Type B pancreatic cell (in vitro differentiated cells): ENCODE measurements at regions not wholly inside any gene's neighbourhood (a gene's known extent, or its start where the extent isn't known, plus 50 kb on each side); places are given as distances from the start of the nearest gene placed in this dataset.
A peak's percentile ranks its signal among the peaks of the same experiment; 100 is the strongest.

Source experiments
- DNase-seq: peaks from one replicate; pipeline ENCODE4 v3.0.0; 2021; ENCODE audit warnings: mixed read lengths; ENCODE audit not compliant: unreplicated experiment; ENCODE audit errors: extremely low spot score
- H3K27ac Mint-ChIP-seq: 2 replicates; pipeline ENCODE4 v1.8.0; 2021; ENCODE audit warnings: mild to moderate bottlenecking, mixed read lengths
- H3K27me3 Mint-ChIP-seq: 2 replicates; pipeline ENCODE4 v1.8.0; 2021; ENCODE audit warnings: mixed read lengths
- H3K36me3 Mint-ChIP-seq: 2 replicates; pipeline ENCODE4 v1.8.0; 2021; ENCODE audit warnings: mixed read lengths
- H3K4me1 Mint-ChIP-seq: one replicate; pipeline ENCODE4 v1.8.0; 2021; ENCODE audit warnings: mixed read lengths; ENCODE audit not compliant: unreplicated experiment
- H3K4me3 Mint-ChIP-seq: 2 replicates; pipeline ENCODE4 v1.8.0; 2021; ENCODE audit warnings: mild to moderate bottlenecking, mixed read lengths
- H3K9me3 Mint-ChIP-seq: 2 replicates; pipeline ENCODE4 v1.8.0; 2021; ENCODE audit warnings: mixed read lengths
- TF ChIP-seq, protein P1 (sequence below): fragments of 200-600 bp; sonication (generic); conservative IDR thresholded peaks from 2 replicates; pipeline ENCODE4 v1.5.0; 2021; ENCODE audit warnings: antibody characterized with exemption, mild to moderate bottlenecking

DNA sequence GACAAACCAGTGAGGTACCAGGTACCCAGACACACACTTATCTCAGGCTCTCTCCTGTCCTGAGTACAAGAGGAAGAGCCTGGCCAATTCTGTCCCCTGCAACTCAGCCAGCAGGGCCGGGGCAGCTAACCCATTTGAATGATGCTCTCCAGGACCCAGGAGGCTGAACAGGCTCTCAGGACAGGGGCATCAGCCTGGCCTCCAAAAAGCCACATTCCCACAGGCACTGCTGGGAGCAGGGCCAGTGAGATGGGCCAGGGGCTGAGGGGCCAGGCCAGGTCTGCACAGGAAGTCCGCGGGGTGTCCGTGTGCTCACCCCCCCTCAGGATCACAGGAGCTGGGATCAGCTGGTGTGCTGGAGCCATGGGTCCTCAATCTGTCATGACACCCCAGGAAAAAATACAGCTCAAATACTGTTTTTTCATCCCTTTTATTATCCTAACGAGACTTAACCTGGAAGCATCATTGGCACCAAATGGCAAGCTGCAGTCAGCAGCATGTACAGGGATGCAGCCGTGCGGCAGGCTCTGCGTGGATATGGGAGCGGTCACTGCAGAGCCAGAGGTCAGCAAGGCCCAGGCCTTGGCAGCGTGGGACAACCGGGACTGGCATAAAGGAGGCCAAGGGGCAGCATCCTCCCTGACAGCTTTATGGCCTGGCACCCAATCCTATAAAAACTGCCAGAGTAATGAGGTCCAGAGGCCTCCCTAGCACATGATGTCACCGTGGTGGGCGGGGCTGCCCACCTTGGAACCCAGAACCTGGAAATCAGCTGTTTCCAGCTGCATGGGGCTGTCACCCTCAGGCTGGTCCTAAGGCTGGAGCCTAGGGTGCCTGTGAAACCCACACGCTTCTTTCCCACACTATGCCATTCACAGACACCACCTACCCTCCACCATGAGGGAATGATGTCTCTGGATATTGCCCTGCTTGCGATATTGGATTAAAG is 276.7 kb downstream of the C16orf95 start:
- H3K27me3 Mint-ChIP-seq, result peaks cover 27% of the 10 kb centered on the region
- TF ChIP-seq, protein P1, sequence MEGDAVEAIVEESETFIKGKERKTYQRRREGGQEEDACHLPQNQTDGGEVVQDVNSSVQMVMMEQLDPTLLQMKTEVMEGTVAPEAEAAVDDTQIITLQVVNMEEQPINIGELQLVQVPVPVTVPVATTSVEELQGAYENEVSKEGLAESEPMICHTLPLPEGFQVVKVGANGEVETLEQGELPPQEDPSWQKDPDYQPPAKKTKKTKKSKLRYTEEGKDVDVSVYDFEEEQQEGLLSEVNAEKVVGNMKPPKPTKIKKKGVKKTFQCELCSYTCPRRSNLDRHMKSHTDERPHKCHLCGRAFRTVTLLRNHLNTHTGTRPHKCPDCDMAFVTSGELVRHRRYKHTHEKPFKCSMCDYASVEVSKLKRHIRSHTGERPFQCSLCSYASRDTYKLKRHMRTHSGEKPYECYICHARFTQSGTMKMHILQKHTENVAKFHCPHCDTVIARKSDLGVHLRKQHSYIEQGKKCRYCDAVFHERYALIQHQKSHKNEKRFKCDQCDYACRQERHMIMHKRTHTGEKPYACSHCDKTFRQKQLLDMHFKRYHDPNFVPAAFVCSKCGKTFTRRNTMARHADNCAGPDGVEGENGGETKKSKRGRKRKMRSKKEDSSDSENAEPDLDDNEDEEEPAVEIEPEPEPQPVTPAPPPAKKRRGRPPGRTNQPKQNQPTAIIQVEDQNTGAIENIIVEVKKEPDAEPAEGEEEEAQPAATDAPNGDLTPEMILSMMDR, result no peak
- H3K4me1 Mint-ChIP-seq, result peaks cover 16% of the 10 kb centered on the region
- H3K4me3 Mint-ChIP-seq, result no peak overlapping the region
- DNase-seq, result no peak
- no peaks in the 10 kb centered on the region for H3K36me3 Mint-ChIP-seq
- H3K9me3 Mint-ChIP-seq, result no peaks in the 10 kb centered on the region
- H3K27ac Mint-ChIP-seq, result no peak overlapping the region

DNA sequence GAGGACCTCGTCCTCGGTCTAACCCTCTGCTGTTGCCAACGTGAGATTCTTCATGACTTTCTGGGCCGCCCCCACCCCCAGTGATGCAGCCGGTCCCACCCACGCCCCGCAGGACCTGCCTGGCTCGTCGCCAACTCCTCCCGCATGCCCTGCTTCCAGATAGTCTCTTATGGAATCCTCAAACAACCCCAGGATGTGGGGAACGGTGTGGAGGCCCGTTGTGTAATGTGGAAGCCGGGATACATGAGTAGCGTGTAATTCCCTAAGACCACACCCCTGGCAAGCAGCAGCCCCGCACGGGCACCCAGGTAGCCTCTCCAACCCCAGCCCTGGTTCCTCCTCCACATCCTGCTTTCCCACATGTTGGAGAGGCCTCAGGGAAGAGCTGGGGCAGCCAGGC is 275.9 kb downstream of the C16orf95 start:
- no peak for DNase-seq
- Mint-ChIP-seq H3K4me3 (no peak overlapping the region), H3K27me3 (peaks cover 27% of the 10 kb centered on the region), H3K4me1 (peaks cover 16% of the 10 kb centered on the region), H3K36me3 (no peaks in the 10 kb centered on the region), H3K27ac (no peak overlapping the region), H3K9me3 (no peaks in the 10 kb centered on the region)
- TF ChIP-seq, protein P1, result no peak

DNA sequence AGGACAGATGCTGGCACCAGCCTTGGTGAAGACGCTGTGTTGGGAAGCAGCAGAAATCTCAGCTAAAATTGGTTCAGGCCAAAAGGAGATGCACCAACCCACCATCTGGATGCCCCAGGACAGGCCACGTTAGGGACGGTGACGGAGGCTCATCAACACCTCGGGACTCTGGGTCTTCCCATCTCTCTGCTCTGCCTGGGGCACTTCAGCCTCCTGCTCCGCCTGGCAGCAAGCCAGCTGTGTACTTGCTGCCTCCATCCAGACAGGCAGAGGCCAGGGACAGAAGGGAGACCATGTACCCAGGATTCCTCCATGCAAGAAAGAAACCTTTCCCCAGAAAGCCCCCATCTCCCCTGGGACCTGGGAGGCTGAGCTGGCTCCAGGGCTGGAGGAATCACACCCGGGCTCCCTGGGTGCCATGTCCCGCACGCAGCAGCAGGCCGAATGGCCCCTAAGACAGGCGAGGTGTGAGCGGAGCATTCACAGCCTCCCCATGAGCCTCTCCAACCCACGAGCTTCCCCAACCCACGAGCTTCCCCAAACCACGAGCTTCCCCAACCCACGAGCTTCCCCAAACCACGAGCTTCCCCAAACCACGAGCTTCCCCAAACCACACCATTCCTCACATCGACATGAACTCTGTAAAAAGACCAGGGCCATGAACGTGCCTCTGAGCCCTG is 274.5 kb downstream of the C16orf95 start:
- H3K27ac Mint-ChIP-seq, result no peak overlapping the region
- peaks cover 28% of the 10 kb centered on the region for H3K4me1 Mint-ChIP-seq
- H3K4me3 Mint-ChIP-seq, result no peak overlapping the region
- H3K36me3 Mint-ChIP-seq, result no peaks in the 10 kb centered on the region
- TF ChIP-seq, protein P1, result no peak
- peaks cover 36% of the 10 kb centered on the region for H3K27me3 Mint-ChIP-seq
- no peaks in the 10 kb centered on the region for H3K9me3 Mint-ChIP-seq
- no peak for DNase-seq

DNA sequence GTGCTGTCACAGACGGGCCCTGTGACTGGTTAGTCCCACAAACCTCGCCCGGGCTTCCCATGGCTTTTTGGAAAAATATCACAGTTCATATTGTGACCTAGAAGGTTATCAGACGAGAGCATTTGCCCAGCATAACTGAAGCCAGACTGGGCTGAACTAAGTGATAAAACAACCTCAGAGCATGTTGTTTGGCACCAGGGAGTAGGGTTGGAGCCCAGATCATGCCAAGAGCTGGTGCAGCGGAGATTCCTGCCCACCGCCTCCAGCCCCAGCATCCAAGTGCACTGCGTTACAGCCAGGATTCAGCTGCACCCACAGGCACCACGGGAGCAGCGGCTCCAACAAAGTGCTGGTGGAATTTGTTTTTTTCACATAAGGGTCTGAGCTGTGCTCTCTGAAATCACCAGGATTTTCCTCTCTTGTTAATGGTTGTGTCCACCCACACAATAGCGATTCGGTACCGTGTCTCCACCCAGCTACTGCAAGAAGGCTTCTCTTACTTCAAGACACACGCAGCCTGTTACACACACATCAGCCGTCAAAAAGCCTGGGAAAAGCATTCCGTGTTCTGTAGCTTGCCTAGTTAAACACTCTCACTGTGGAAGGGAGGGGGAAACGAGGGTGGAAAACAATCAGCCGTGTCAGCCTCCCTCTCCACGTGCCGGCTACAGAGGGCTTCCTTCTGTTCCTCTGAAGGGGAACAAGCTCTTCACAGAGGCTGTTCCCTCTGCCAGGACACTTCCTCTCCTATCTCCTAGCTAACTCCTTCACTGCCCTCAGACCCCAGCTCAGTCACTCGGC is 273.8 kb downstream of the C16orf95 start:
- no peak for DNase-seq
- peaks cover 42% of the 10 kb centered on the region for H3K27me3 Mint-ChIP-seq
- peak overlapping the region; percentile 9 for H3K4me3 Mint-ChIP-seq
- no peaks in the 10 kb centered on the region for H3K36me3 Mint-ChIP-seq
- TF ChIP-seq, protein P1, result no peak
- peak overlapping the region; percentile 65 for H3K27ac Mint-ChIP-seq
- no peaks in the 10 kb centered on the region for H3K9me3 Mint-ChIP-seq
- peaks cover 35% of the 10 kb centered on the region for H3K4me1 Mint-ChIP-seq

DNA sequence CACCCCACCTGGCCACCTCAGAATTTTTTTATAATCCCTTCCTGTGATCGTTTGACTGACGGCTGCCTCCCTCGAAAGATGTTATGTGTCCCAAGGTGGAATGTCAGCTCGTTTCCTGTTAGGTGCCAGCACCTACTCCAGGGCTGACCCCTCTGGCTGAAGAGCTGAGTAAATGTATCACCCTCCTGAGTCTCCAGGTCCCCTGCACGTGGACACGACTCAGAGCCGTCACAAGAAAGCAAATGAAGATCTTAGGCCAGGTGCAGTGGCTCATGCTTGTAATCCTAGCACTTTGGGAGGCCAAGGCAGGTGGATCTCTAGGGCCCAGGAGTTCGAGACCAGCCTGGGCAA is 273.2 kb downstream of the C16orf95 start:
- H3K4me3 Mint-ChIP-seq, result peak overlapping the region; percentile 9
- H3K9me3 Mint-ChIP-seq, result no peaks in the 10 kb centered on the region
- peaks cover 35% of the 10 kb centered on the region for H3K4me1 Mint-ChIP-seq
- DNase-seq, result no peak
- H3K27ac Mint-ChIP-seq, result peak overlapping the region; percentile 65
- H3K27me3 Mint-ChIP-seq, result peaks cover 45% of the 10 kb centered on the region
- no peaks in the 10 kb centered on the region for H3K36me3 Mint-ChIP-seq
- TF ChIP-seq, protein P1, result no peak
